GM21723 (cell line): ENCODE measurements at regions not wholly inside any gene's neighbourhood (a gene's known extent, or its start where the extent isn't known, plus 50 kb on each side); places are given as distances from the start of the nearest gene placed in this dataset.

Experiments
- ATAC-seq: cut with Tn5 transposase; IDR thresholded peaks from one replicate; pipeline ENCODE4 v1.9.1; 2021; ENCODE audit warnings: mild to moderate bottlenecking, moderate library complexity; ENCODE audit not compliant: unreplicated experiment

DNA sequence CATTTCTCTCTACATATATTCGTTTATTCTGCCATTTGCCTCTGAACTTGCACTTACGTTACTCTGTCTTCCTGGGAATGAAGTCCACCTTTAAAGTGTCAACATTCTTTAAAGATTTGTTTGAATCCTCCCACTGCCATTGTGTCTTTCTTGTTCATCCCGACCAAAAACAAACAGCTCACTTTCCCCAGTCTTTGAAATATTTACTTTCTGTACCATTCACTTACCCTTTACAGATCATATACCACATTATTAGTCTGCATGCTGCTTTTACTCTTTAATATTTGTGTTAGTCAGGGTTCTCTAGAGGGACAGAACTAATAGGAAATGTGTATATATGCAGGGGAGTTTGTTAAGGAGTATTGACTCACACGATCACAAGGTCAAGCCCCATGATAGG is 176.6 kb upstream of the STARD13 start:
- ATAC-seq: no peak

DNA sequence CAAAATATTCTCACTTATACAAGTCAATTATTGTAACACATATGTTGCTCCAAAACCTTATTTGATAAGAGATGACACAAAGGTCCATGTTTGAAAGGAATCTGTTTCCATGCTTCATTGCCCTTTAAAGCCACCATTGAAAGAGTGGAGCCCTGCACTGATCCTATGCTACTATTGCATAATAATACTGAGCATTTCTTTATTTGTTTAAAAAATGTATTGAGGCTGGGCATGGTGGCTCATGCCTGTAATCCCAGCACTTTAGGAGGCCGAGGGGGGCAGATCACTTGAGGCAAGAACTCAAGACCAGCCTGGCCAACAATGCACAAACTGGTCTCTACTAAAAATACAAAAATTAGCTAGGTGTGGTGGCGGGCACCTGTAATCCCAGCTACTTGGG is 178.8 kb upstream of the STARD13 start:
- ATAC-seq: no peak

DNA sequence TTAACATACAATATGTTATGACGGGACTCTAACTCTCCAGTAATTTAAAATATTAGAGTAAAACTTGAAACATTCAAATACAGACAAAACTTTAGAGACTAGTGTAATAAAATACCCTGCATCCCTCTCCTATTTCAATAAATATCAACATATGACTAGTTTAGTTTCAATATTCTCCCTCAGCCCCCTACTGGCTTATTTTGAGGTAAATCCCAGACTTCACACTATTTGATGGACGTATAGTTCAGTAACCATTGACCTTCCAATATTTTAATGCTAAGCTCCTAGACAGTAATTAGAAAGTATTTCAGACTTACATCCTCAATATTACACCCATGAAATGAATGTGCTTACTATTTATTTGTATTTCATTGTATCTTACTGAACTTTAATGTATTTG is 180.7 kb upstream of the STARD13 start:
- ATAC-seq: no peak

DNA sequence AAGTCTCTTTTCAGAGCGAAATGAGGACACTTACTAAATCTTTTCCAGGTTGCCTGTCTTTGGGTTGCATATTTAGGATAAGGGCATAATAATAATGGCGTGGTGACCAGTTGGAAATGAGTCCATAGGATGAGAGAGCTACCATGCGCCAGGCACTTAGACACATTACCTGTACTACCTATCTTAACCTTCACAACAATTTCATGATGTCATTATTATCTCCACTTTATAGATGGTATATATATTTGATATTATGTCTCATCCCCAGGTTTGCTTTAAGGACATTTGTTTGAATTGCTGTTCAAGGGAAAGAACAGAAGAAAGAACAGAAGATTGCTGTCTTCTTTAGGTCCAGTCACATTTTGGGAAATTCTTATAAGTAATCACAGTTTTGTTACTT is 182.0 kb upstream of the STARD13 start:
- no peak for ATAC-seq

DNA sequence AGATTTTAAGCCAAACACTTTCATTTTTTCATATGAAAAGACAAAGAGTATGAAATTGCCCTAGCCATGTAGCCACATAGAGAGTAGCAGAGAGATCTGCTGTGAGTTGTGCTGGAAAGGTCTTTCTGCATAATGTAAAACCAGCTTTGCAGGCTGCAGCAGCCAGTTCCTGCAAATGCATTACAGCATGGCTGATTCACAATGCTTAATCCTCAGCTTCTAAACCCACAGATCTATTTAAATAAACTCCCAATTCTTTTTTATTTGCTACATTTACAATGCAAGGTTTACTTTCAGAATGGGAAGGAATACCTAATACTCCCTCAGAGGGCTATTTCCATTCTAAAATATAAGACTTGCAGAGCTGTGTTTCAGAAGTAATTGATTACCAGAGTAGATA is 185.6 kb upstream of the STARD13 start:
- ATAC-seq: no peak

DNA sequence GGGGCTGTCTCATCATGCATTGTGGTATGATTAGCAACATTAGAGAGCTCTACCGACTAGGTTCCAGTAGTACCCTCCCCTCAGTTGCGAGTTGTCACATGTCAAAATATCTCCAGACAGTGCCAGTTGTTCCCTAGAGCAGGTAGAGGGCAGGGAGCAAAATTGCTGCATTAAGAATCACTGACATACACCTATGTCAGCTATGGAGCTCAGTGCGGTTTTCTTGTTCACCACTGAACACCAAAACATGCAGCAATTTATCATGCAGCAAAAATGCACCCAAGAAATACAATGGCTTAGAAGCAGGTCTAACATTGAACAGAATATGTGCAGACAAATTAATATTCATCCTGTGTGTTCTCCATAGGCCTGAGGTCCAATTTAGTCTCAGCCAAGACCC is 186.9 kb upstream of the STARD13 start:
- no peak for ATAC-seq

DNA sequence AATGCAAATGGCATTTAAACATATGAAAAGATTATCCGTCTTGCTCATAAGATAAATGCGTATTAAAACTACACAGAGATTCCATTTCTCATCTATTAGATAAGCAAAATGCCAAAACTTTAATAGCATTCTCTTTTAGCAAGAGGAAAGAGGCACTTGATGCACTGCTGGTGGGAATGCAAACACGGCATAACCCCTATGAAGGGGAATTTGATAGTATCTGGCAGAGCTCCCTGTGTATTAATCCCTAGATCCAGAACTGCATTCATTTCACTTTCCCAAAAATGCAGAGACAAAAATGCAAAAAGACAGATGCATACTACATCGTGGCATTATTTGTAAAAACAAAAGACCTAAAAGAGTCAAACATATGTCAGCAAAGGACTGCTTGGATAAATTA is 193.6 kb upstream of the STARD13 start:
- no peak for ATAC-seq

DNA sequence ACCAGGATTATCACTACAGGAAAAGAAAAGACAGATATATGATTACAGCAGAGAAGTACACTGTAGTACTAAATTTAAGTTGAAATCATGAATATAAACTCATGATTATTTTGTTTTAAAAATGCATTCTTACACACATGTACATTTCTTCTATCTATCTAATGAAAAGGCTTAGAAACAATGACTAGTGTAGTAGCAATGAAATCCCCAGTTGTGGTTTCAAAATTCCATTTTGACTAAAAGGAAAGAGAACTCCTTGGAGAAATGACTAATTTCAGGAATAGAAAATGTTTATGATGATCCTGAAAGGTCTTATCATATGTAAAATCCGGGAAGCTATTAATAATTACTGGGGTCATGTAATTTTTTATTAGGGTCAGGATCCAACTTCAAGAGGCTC is 195.0 kb upstream of the STARD13 start:
- no peak for ATAC-seq

DNA sequence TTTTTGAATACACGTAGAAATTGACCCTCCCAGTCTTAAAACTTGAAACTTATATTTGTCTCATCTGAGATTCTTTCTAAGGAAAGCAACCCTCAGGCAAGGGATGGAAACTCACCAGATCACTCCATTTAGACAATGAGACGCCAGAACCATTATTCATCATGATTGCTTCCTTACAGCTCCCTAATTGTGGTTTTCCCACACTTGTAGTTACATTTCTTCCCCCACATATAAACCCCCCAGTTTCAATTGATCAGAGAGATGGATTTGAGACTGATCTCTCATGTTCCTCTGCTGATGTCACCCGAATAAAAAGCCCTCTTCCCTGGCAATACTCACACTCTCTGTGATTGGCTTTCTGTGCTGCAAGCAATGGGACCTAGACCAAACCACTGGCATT is 197.9 kb upstream of the STARD13 start:
- ATAC-seq: no peak

DNA sequence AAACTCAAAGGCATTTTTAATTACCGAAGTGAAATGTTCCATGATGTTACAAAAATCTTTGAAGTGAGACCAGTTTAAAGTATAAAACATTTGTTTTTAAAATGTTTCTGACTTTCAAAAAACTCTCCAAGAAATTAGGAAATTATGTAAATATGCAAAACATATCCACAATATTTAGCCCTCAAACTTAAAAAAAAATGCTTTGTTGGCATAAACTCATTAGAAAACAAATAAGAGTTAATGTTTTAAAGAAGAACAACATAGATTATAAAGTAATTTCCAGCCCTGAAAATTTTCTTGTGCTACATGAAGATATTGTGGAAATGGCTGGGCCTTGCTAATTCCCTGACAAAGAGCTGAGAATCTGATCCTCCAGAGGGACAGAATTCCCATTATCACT is 199.7 kb upstream of the STARD13 start:
- no peak for ATAC-seq

DNA sequence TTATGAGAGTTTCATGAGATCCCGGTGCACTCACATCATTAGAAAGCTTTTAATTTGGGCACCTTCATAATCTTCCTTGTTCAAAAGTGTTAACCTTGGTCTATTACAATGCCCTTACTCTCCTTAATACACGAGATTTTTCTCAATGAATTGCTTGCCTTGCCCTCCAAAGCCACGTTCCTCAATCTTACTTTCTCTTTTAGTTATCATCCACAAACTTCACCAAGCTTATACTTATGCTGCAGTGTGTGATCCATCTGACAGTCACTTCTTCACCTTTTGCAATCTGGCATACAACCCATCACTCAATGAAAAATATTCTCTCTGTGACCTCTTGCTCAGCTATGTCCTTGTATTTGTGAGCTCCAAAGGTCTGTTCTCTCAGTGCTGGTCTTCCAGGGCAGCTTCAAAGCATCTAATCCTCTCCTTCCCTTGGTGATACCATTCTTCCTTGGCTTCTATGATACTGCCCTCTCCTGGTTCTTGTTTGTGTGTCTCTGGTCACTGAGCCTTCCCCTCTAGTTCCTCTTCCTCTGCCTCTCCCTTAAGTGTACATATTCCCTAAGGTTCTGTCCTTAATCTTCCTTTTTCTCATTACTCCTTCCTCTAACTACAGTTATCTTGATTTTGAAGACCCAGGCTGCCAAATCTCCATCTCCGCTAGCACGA is 202.2 kb upstream of the STARD13 start:
- peak; percentile 59 for ATAC-seq

DNA sequence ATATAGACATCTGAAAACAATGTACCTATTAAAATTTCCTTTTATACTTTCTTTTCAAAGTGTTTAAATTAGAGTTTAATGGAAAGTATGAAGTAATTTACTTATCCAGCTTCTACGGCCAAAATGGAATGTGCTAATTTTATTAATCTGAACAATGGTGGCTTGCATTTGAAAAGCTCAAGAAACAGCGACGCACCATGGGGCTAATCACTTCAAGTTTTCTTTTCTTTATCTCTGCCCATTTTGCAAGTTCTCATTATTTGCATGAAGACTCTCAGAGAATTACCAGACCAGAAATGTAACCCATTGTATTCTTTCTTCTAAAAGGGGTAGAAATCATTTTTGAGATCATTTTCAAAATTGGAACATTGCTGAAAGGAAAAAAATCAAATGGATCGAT is 204.0 kb upstream of the STARD13 start:
- no peak for ATAC-seq

DNA sequence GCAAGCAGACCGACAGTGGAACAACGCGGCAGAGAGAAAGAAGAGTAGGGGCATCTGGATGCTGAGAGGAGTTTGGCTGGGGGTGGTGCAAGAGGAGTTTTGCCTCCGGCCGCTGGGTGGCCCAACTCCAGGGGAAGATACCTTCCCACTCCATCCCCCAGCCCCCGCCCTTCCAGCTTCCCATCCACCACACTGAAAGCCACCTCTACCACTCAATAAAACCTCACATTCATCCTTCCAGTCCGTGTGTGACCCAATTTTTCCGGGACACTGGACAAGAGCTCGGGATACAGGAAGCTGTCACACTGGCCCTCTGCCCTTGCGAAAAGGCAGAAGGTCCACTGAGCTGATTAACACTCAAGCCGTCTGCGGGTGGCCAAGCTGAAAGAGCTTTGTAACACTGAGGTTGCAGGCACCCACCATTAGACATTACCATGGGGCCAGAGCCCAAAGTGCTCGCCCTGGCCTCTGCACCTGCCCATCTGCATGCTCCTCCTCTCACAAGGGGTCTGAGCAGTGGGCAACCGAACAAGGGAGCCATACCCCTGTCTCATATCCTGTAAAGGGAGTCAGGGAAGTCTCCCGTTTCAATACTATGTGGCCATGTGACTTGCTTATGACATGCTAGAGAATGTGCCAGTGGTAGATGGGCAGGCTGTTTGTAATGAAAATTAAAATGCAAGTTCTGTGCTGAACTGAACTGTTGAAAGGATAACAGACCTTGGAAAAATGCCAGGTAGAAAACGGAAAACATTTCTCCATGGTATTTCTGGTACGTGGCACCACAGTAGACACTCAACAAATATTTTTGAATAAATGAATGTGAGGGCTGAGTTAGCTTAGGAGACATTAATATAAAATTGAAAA is 205.1 kb upstream of the STARD13 start:
- ATAC-seq: no peak

DNA sequence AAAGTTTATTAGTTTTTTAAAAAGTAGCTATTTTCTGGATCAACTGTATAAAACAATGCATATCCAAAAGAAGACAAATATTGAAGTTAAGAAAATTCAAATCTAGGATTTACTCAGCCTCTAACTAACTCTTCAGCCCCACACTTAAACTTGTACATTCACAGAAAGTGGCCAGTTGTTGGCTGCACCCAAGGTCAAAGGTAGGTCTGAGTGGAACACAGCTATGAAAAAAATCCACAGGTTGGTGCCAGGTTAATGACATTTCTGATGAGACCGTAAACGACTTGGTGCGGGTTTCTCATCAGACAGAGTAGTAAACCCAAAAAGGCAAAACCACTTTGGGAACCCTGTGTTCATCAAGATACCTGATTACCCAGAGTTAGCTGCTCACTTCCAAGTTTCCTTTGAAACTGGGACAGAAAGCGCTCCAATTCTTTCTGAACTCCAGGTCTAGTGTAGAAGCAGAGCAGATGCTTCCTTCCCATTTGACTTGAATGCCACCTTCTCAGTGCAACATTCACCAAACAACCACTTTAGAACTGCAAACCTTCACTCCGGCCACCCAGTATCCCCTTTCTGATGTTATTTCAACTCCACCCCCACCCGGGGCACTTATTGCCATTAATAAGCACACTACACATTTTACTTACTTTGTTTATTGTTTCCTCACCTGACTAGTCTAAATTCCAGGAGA is 208.3 kb upstream of the STARD13 start:
- no peak for ATAC-seq

DNA sequence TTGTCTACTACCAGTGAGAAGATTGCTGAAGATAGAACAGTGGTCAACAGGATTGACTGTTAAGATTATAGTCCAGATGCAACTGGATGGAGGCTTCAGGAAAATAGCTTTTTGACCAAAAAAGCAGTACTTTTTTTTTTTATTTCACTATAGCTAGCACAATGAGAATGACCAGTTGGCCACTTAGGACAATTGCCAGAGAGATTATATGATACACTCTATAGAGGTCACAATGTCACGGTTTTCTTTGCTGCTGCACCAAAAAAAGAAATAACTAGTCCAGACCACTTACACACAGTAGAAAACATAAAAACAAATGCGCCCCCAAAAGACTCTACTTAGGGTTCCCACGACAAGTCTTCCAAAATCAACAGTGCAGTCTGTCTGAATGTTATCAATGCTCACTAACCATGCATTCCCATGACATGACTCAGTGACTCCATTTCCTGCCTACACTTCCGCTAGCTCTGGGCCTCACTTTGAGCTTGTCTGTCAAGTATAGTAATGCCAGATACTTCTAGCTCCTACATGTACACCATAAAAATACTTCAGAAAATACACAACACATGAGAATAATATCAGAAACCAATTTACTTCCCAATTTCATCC is 209.1 kb upstream of the STARD13 start:
- no peak for ATAC-seq

DNA sequence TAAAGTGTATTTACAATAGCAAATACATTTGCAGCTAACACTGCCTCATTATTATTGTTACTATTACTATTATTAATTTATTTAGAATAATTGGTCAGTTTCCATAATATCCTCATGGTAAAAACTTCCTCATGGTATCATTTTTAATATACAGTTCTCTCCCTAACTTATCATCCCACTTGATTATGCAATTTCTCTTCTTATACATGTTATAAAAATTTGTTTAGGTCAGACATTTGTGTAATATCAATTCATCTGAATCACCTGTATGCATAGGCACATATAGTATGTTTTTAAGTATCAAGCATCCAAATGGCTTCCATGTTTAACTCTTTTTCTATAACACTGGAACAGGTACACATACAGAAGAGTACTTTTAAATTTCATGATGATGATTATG is 210.8 kb upstream of the STARD13 start:
- ATAC-seq: no peak

DNA sequence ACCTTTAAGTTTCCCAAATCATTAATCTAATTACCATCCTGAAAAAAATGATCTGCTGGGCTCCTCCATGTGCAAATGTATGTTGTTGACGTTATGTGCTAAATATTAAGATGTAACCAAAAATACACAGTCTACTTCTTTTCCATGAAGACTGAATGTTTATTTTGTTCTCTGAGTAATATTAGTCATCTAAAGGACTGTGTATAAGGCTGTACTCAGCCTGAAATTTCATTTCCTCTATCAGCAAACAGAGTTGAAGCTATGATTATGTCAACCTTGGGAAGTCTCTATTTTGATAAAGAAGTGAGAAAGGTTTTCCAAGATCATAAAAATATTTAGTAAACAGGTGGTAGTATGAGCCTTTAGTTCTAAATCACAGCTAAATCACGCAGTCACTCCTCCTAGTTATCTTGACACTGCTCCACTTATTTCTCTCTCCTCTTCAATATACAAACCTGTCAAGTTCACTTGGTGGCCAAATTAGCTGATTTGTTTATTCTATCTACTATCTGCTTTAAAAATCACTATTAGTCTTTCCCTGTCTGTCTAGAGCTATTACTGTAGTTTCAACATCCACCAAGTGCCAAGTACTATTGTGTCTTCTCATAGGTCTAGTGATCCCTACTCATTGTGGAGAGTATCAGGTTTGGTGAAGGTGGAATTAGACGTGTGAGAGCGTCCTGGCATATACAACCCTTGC is 211.7 kb upstream of the STARD13 start:
- no peak for ATAC-seq

DNA sequence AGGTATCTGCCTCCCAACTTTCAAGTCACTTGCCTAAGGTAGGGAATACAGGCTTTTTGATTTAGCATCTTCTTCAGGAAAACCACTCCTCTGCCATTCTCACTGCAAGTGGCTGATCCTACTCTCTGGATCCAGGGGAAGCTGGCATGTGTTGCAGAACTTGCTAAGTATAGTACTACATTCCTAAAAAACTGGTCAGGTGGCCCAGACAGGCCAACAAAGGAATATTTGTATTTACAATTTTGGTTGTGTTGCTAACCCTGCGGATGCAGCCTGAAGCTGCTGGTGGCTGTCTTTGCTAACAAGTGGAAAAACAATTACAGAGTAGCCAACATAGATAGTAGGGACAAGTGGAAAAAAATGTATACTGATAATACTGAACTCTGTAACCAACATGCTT is 222.5 kb upstream of the STARD13 start:
- no peak for ATAC-seq

DNA sequence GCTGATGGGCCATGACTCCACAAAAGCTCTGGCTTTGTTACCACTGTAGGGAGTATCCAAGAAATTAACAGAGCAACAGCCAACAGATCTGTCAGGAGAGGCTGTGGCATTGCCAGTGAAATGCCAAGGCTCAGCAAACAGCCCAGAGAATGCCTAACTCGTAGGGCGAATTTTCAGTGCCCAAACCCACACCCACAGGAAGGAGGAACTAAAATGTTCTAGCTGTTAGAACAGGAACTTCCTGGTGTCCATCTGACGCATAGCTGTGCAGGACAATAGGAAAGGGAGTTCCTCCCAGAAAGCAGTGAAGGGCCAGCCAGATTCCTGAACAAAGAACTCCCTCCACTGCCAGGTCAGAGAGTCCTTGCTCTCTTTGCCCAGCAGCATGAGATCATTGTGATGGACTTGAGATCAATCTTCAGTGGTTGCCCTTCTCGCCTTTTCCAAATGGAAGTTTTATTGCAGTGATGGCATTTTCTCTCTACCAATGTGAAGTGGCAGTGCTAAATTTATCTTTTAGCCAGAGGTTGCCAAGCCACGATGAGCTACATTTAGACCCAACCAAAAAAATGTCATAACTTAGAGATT is 224.2 kb upstream of the STARD13 start:
- ATAC-seq: no peak

DNA sequence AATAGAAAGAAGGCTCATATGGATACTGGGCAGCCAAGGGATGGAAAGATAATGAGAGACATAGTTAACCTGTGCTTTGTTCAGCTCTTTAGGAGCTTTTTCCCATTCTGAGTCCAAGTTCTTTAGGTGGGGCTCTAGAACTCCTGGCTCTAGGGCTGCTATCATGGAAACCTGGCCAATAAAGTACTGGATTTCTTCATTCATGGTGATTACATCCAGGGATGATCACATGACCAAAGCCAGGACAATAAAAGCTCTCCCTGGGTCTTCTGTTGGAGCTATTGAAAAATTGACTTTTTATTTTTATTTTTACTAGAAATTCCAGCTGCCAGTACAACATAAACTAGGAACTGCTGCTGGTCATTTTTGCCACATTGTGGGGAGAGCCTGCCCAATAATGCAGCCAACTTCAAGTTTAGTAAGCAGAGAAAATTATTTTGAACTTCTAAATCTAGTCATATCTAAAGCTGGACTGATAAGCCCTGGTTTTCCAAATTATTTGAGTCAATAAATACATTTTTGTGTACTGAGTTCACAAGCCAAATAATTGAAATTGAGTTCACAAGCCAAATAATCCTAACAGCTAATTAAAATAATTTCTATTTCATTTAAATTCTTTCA is 224.9 kb upstream of the STARD13 start:
- no peak for ATAC-seq
